MM.1S (cell line): ENCODE measurements at regions not wholly inside any gene's neighbourhood (a gene's known extent, or its start where the extent isn't known, plus 50 kb on each side); places are given as distances from the start of the nearest gene placed in this dataset.

Source experiments
- EZH2 ChIP-seq: fragments of 300-600 bp; sonication (generic); optimal IDR thresholded peaks from 2 replicates; pipeline ENCODE3; 2017; ENCODE audit warnings: low read depth, mild to moderate bottlenecking, antibody characterized with exemption, low read length, mixed read lengths
- EZH2phosphoT487 ChIP-seq: fragments of 300-600 bp; sonication (generic); IDR thresholded peaks from 2 replicates; pipeline ENCODE4 v1.6.1; 2018; ENCODE audit warnings: antibody characterized with exemption, low read length
- TF ChIP-seq, protein P1 (sequence below): fragments of 300-600 bp; sonication (generic); IDR thresholded peaks from 2 replicates; pipeline ENCODE4 v1.5.1; 2016; ENCODE audit warnings: antibody characterized with exemption, low read length, mixed read lengths

DNA sequence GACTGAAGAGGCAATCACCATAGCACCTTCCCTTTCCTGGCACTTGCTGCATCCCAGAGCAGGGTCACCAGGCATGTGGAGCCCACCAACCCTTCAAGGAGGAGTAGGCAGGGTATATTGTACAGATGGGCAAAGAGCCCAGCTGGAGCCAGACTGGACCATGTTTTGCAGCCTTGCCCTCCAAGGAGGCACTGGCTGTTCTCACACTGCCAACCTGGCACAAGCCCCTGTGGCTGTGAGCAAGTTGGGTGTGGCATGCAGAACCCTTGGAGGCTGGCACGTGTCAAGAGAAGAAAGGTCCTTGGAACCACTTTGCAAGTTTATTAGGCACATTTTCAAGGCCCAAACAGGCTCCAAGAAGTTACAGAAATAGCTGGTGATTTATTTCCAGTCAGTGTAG is 146.4 kb downstream of the FOXD2 start:
- TF ChIP-seq EZH2 (no peak), EZH2phosphoT487 (no peak)
- TF ChIP-seq, protein P1, sequence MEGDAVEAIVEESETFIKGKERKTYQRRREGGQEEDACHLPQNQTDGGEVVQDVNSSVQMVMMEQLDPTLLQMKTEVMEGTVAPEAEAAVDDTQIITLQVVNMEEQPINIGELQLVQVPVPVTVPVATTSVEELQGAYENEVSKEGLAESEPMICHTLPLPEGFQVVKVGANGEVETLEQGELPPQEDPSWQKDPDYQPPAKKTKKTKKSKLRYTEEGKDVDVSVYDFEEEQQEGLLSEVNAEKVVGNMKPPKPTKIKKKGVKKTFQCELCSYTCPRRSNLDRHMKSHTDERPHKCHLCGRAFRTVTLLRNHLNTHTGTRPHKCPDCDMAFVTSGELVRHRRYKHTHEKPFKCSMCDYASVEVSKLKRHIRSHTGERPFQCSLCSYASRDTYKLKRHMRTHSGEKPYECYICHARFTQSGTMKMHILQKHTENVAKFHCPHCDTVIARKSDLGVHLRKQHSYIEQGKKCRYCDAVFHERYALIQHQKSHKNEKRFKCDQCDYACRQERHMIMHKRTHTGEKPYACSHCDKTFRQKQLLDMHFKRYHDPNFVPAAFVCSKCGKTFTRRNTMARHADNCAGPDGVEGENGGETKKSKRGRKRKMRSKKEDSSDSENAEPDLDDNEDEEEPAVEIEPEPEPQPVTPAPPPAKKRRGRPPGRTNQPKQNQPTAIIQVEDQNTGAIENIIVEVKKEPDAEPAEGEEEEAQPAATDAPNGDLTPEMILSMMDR = no peak
